ENCODE measurements at regions not wholly inside any gene's neighbourhood (a gene's known extent, or its start where the extent isn't known, plus 50 kb on each side); places are given as distances from the start of the nearest gene placed in this dataset.
A peak's percentile ranks its signal among the peaks of the same experiment; 100 is the strongest.

DNA sequence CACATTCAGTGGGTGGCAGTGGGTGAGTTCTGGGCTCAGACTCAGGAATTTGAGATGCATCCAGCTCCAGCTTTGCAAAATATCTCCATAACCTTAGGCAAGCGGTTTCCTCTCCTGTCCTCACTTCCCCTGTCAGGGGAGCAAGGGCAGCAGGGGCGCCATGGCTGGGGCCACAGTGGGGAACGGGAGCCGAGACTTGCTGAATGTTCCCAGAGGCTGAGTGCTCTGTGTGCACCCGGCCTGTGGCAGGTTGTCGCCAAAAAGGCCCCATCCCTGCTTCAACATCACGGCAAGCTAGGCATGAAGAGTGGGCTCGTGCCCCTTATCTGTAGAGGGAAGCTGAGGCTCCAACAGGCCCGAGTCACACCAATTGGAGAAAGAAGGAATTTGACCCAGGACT, 268.8 kb downstream of the NSG2 start:
- Histone ChIP-seq H3K27ac (no peak overlapping the region), H3K4me1 (peaks cover 0 to 12% of the 10 kb centered on the region in 2 donors), H3K27me3 (no peaks in the 10 kb centered on the region), H3K36me3 (no peaks in the 10 kb centered on the region), H3K9me3 (no peaks in the 10 kb centered on the region), H3K4me3 (no peak overlapping the region)
- TF ChIP-seq, protein P1, sequence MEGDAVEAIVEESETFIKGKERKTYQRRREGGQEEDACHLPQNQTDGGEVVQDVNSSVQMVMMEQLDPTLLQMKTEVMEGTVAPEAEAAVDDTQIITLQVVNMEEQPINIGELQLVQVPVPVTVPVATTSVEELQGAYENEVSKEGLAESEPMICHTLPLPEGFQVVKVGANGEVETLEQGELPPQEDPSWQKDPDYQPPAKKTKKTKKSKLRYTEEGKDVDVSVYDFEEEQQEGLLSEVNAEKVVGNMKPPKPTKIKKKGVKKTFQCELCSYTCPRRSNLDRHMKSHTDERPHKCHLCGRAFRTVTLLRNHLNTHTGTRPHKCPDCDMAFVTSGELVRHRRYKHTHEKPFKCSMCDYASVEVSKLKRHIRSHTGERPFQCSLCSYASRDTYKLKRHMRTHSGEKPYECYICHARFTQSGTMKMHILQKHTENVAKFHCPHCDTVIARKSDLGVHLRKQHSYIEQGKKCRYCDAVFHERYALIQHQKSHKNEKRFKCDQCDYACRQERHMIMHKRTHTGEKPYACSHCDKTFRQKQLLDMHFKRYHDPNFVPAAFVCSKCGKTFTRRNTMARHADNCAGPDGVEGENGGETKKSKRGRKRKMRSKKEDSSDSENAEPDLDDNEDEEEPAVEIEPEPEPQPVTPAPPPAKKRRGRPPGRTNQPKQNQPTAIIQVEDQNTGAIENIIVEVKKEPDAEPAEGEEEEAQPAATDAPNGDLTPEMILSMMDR (IDR thresholded peaks at IDR 0.05): no peak
- DNase-seq (ENCODE audit: low spot score): no peak

DNA sequence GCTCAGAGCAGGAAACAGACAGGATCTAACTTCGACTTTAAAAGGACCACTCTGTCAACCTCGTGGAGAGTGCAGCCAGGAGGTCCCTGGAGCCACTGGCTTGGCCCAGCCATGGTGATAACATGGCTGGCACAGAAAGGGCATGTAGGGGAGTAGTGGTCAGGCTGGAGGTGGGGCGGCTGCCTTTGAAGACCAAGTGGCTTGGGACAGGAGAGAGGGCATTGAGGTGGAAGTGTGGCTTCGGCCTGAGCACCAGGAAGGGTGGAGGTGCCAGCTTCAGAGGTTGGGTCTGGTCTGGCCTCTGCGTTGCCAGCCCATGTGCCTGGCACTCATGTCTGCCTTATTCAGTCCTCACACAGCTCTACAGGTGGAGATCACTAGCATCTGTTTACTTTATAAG, 270.0 kb downstream of the NSG2 start:
- H3K4me1 ChIP-seq: peaks cover 0 to 12% of the 10 kb centered on the region in 2 donors
- no peak for DNase-seq (ENCODE audit: low spot score)
- H3K27ac ChIP-seq: no peak overlapping the region
- no peak overlapping the region for H3K4me3 ChIP-seq
- H3K36me3 ChIP-seq: no peaks in the 10 kb centered on the region
- TF ChIP-seq, protein P1 (IDR thresholded peaks at IDR 0.05): no peak
- no peaks in the 10 kb centered on the region for H3K9me3 ChIP-seq
- H3K27me3 ChIP-seq: no peaks in the 10 kb centered on the region

DNA sequence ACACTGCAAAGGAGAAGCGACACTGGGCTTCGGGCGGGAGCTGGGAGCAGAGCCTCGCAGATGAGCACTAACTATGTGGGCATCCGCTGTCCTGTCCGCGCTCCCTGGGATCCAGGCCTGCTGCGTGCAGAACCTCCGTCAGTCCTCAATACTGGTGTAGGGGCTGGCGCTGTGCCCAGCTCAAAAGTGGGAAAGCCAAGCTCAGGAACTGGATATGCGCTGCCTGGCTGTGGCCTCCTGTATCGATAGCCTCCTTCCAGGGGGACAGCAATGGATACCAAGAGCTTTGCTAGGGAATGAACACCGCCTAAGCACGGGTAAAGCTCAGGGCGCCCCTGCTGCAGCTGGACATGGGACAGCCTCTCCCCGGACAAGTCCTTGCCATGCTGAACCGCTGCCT, 270.4 kb downstream of the NSG2 start:
- Histone ChIP-seq H3K36me3 (no peaks in the 10 kb centered on the region), H3K4me1 (peaks cover 0 to 12% of the 10 kb centered on the region in 2 donors), H3K27me3 (no peaks in the 10 kb centered on the region), H3K9me3 (no peaks in the 10 kb centered on the region), H3K27ac (no peak overlapping the region), H3K4me3 (no peak overlapping the region)
- TF ChIP-seq, protein P1 (IDR thresholded peaks at IDR 0.05): no peak
- DNase-seq (ENCODE audit: low spot score): no peak

DNA sequence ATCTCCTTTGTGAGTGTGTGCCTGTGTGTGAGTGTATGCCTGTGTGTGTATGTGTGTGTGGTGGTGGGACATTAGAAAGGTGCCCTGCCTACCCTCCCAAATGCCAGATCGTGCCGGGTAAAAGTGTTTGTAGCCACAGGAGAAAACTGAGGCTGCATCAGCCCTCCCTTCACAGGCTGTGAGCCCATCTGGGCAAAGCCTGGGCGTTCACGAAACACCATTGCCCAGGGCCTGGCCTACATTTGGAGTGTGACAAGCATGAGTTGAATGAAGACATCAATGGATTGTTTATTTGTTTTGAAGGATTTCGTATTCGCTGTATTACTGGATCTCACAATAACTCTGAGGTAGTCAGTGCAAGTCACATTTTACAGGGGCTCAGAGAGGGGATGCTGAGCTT, 270.8 kb downstream of the NSG2 start:
- Histone ChIP-seq H3K4me3 (no peak overlapping the region), H3K4me1 (peaks cover 0 to 11% of the 10 kb centered on the region in 2 donors), H3K36me3 (no peaks in the 10 kb centered on the region), H3K9me3 (no peaks in the 10 kb centered on the region), H3K27ac (no peak overlapping the region), H3K27me3 (no peaks in the 10 kb centered on the region)
- TF ChIP-seq, protein P1 (IDR thresholded peaks at IDR 0.05): no peak
- no peak for DNase-seq (ENCODE audit: low spot score)

DNA sequence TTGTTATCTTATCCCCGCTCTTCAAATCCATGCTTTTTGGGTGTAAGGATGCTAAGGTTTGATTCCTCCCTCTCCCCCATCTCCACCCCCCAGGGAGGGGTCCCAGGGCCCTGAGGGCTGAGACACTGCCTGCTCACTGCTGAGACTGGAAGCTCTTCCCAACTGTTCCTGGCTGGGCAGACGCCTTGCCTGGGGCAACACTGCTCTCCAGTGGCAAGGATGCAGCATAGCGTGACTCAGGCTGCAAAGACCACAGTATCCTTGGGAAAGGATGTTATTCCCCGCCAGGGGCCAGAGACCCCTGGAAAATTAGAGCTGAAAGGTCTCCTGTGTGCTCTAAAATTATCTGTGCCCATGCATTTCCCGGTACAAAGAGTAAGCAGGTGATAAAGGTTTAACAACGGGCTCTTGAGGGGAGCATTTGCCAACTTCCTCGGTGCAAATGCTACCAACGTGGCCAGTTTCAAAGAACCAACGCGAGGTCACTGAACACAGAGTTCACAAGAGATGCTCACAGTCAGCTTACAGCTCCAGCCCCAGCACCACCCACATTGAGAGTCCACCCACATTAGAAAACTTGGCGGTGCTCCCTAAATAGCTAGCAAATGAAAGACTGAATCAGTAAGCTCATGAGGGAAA, 271.9 kb downstream of the NSG2 start:
- DNase-seq (ENCODE audit: low spot score): no peak
- H3K27ac ChIP-seq: no peak overlapping the region
- TF ChIP-seq, protein P1 (IDR thresholded peaks at IDR 0.05): peak; percentile 34 to 82
- no peak overlapping the region for H3K4me3 ChIP-seq
- peaks cover 0 to under 1% of the 10 kb centered on the region in 2 donors for H3K4me1 ChIP-seq
- no peaks in the 10 kb centered on the region for H3K27me3 ChIP-seq
- H3K36me3 ChIP-seq: no peaks in the 10 kb centered on the region
- H3K9me3 ChIP-seq: no peaks in the 10 kb centered on the region

DNA sequence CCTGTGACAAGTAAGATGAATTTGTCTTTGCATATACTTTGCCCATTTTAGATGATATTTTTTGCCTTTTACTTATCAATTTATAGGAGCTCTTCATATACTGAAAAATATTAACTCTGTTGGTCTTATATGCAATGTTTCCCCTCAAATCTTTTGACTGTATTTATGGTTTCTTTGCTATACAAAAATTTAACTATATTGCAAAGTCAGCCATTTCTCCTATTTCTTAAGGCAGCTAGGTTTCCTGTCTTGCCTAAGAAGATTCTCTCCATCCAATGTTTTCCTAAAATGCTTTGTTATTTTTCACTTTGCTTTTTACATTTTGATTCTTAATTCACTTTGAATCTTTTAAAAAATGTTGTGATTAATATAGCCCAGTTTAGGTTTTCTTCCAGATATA, 273.1 kb downstream of the NSG2 start:
- no peaks in the 10 kb centered on the region for H3K27me3 ChIP-seq
- TF ChIP-seq, protein P1 (IDR thresholded peaks at IDR 0.05): no peak
- H3K36me3 ChIP-seq: no peaks in the 10 kb centered on the region
- no peak overlapping the region for H3K4me3 ChIP-seq
- DNase-seq (ENCODE audit: low spot score): no peak
- H3K9me3 ChIP-seq: no peaks in the 10 kb centered on the region
- no peak overlapping the region for H3K27ac ChIP-seq
- no peaks in the 10 kb centered on the region for H3K4me1 ChIP-seq
